ENCODE measurements at regions not wholly inside any gene's neighbourhood (a gene's known extent, or its start where the extent isn't known, plus 50 kb on each side); places are given as distances from the start of the nearest gene placed in this dataset.

DNA sequence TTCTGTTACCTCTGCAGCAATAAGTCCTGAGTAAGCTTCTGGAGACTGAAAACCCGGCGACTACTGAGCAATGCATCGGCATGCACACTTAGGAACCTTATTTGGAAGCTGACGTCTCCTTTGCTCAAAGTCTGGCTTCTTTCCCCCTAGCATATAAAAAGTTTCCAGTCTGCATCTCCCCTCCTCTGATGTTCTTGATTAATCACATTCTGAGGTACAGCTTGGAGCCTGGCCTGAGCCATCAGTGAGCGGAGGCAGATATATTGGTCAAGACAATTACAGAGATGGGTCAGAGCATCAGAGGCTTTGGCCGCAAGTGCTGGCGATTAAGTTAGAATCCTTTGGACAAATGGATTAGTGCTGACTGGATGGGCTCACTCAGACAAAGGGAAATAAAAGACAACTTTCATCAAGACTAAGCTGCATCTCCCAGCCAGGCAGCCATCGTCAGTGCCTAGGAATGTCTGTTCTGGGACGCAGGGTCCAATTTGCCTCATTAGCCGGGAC lies 140.7 kb downstream of the MTX3 start:
- TF ChIP-seq SIN3A (conservative IDR thresholded peaks at IDR 0.05 in 1 of 2, IDR thresholded peaks at IDR 0.05 in 1 of 2; ENCODE audit: low read depth in 1 of 2, low read length in 2 of 2) = no peak
- TF ChIP-seq POLR2AphosphoS5 (IDR thresholded peaks at IDR 0.05; ENCODE audit: low read depth, low read length) = no peak
- TF ChIP-seq, protein P1, sequence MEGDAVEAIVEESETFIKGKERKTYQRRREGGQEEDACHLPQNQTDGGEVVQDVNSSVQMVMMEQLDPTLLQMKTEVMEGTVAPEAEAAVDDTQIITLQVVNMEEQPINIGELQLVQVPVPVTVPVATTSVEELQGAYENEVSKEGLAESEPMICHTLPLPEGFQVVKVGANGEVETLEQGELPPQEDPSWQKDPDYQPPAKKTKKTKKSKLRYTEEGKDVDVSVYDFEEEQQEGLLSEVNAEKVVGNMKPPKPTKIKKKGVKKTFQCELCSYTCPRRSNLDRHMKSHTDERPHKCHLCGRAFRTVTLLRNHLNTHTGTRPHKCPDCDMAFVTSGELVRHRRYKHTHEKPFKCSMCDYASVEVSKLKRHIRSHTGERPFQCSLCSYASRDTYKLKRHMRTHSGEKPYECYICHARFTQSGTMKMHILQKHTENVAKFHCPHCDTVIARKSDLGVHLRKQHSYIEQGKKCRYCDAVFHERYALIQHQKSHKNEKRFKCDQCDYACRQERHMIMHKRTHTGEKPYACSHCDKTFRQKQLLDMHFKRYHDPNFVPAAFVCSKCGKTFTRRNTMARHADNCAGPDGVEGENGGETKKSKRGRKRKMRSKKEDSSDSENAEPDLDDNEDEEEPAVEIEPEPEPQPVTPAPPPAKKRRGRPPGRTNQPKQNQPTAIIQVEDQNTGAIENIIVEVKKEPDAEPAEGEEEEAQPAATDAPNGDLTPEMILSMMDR (IDR thresholded peaks at IDR 0.05; ENCODE audit: control extremely low read depth in 1 of 3, insufficient read depth in 1 of 3, low read depth in 1 of 3, low read length in 3 of 3) = no peak
- no peak for TF ChIP-seq BCL11A (IDR thresholded peaks at IDR 0.05; ENCODE audit: low read depth in 2 of 2, low read length in 2 of 2)
- TF ChIP-seq, protein P2, sequence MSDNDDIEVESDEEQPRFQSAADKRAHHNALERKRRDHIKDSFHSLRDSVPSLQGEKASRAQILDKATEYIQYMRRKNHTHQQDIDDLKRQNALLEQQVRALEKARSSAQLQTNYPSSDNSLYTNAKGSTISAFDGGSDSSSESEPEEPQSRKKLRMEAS (IDR thresholded peaks at IDR 0.05) = no peak
- no peak for TF ChIP-seq HDAC2 (IDR thresholded peaks at IDR 0.05; ENCODE audit: borderline replicate concordance in 1 of 2, low read depth in 2 of 2, low read length in 2 of 2)
- no peak for TF ChIP-seq HDAC6 (IDR thresholded peaks at IDR 0.05; ENCODE audit: low read depth, low read length)
- no peak for TF ChIP-seq NANOG (IDR thresholded peaks at IDR 0.05; ENCODE audit: insufficient read depth, low read depth, low read length, poor library complexity, severe bottlenecking)
- no peak for TF ChIP-seq POLR2A (IDR thresholded peaks at IDR 0.05; ENCODE audit: control extremely low read depth in 1 of 2, low read depth in 2 of 2, low read length in 2 of 2)
- no peak for TF ChIP-seq BRCA1 (IDR thresholded peaks at IDR 0.05; ENCODE audit: low read depth, low read length)
- no peak for TF ChIP-seq EP300 (IDR thresholded peaks at IDR 0.05; ENCODE audit: borderline replicate concordance in 1 of 2, low read depth in 2 of 2, low read length in 2 of 2)
- no peak for TF ChIP-seq NRF1 (IDR thresholded peaks at IDR 0.05; ENCODE audit: low read depth, low read length)
- TF ChIP-seq MAFK (IDR thresholded peaks at IDR 0.05; ENCODE audit: low read depth, low read length) = no peak
